Gastroesophageal sphincter (tissue), 4 donors: ENCODE measurements at regions not wholly inside any gene's neighbourhood (a gene's known extent, or its start where the extent isn't known, plus 50 kb on each side); places are given as distances from the start of the nearest gene placed in this dataset.
"Not testable (repeated sequence)": the region's sequence is repeated elsewhere in the genome, so short reads cannot be mapped to it uniquely, and the experiment has no call there.

Source experiments
- ATAC-seq: fragments of 150-250 bp; one replicate; pipeline ENCODE4 v1.9.1; 2016; ENCODE audit warnings: mild to moderate bottlenecking, moderate library complexity
- H3K27ac ChIP-seq, 4 donors: fragments of 200-600 bp; sonication (generic) in 3 of 4; 1 replicate in 3 of 4; 2 replicates in 1 of 4; pipeline ENCODE4 v1.5.1; 2016 to 2019
- H3K27me3 ChIP-seq: fragments of 200-600 bp; sonication (generic); one replicate; pipeline ENCODE4 v1.5.1; 2019
- H3K36me3 ChIP-seq, 2 donors: fragments of 200-600 bp; sonication (generic); one replicate each; pipeline ENCODE4 v1.5.1; 2019; ENCODE audit warnings: control low read depth in 1 of 2
- H3K4me1 ChIP-seq, 3 donors: fragments of 200-600 bp; sonication (generic); 1 replicate in 2 of 3; 2 replicates in 1 of 3; pipeline ENCODE4 v1.5.1; 2016 to 2019; ENCODE audit warnings: control low read depth in 2 of 3
- H3K4me3 ChIP-seq, 2 donors: fragments of 200-600 bp; sonication (generic); one replicate each; pipeline ENCODE4 v1.5.1; 2019; ENCODE audit warnings: mild to moderate bottlenecking in 1 of 2, moderate library complexity in 1 of 2
- H3K9me3 ChIP-seq, 3 donors: fragments of 200-600 bp; sonication (generic); one replicate each; pipeline ENCODE4 v1.5.1; 2017 to 2019; ENCODE audit warnings: control low read depth in 2 of 3
- CTCF ChIP-seq, 4 experiments: fragments of 200-600 bp in 2 of 4; fragments of 450-650 bp in 2 of 4; sonication (generic) in 1 of 4; IDR thresholded peaks; one replicate each; pipeline ENCODE4 v1.5.1; 2017 to 2019; ENCODE audit warnings: antibody characterized with exemption in 4 of 4, mild to moderate bottlenecking in 2 of 4, moderate library complexity in 2 of 4
- EP300 ChIP-seq: sonication (generic); formaldehyde crosslinking; IDR thresholded peaks from one replicate; pipeline ENCODE4 v1.6.1; 2017; ENCODE audit warnings: antibody characterized with exemption, mild to moderate bottlenecking
- POLR2A ChIP-seq, 2 donors: fragments of 450-650 bp; IDR thresholded peaks; one replicate each; pipeline ENCODE4 v1.6.1; 2017; ENCODE audit warnings: antibody characterized with exemption in 2 of 2, mild to moderate bottlenecking in 2 of 2, moderate library complexity in 1 of 2
- POLR2AphosphoS5 ChIP-seq: sonication (generic); formaldehyde crosslinking; IDR thresholded peaks from one replicate; pipeline ENCODE4 v1.6.1; 2017; ENCODE audit warnings: antibody characterized with exemption
- WGBS, 2 donors: methylation state at CpG; one replicate each; pipeline ENCODE4 v1.1.5; 2018; ENCODE audit warnings: low coverage in 1 of 2; 5-methylcytosine and 5-hydroxymethylcytosine counted together

- Histone ChIP-seq H3K9me3 (no peaks in the 10 kb centered on the region), H3K36me3 (no peaks in the 10 kb centered on the region), H3K27ac (no peak overlapping the region), H3K4me1 (no peaks in the 10 kb centered on the region), H3K27me3 (no peaks in the 10 kb centered on the region), H3K4me3 (no peak overlapping the region)
- TF ChIP-seq POLR2A (IDR thresholded peaks at IDR 0.05) (no peak), POLR2AphosphoS5 (no peak), CTCF (IDR thresholded peaks at IDR 0.05) (no peak), EP300 (no peak)
- WGBS, 2 donors, result 56 to 97% methylated on average over 3 of the region's 3 CpGs
- ATAC-seq, result no peak
Measured at GRCh38 chr9:78994471-78994870, 577.3 kb upstream of the TLE4 start.

DNA sequence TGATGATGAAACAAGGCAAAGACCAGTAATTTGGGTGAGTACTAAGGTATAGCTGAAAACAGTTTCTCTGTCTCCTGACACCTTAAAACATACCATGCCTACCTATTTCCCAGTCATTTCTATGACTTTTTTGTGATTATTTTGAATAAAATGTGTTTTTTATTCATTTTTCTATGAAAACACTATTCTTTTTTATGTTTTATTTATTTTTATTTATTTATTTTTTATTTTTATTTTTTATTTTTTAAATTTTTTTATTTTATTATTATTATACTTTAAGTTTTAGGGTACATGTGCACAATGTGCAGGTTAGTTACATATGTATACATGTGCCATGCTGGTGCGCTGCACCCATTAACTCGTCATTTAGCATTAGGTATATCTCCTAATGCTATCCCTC, 576.8 kb upstream of the TLE4 start:
- not testable (repeated sequence) for H3K36me3 ChIP-seq, ATAC-seq, H3K4me1 ChIP-seq, H3K27ac ChIP-seq, H3K9me3 ChIP-seq, H3K4me3 ChIP-seq, H3K27me3 ChIP-seq
- 88 to 93% methylated on average over 2 of the region's 2 CpGs for WGBS, 2 donors

DNA sequence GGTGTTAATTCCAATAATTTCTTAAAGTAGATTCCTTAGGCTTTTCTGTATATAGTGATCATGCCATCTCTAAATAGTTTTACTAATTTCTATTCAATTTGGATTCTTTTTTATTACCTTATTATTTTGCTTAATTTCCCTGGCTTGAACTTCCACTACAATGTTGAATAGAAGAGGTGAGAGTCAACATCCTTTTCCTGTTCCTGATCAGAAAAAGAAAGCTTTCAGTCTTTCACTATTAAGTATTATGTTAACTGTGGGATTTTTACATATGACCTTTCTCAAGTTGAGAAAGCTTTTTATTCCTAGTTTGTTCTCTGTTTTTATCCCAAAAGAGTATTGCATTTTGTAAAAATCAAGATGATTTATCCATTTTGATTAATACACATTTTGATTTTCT, 574.5 kb upstream of the TLE4 start:
- TF ChIP-seq POLR2AphosphoS5, result no peak
- no peak for TF ChIP-seq CTCF (IDR thresholded peaks at IDR 0.05)
- TF ChIP-seq EP300, result no peak
- no peak for TF ChIP-seq POLR2A (IDR thresholded peaks at IDR 0.05)
- Histone ChIP-seq H3K4me1 (no peaks in the 10 kb centered on the region), H3K27me3 (no peaks in the 10 kb centered on the region), H3K27ac (no peak overlapping the region), H3K36me3 (no peaks in the 10 kb centered on the region), H3K9me3 (no peaks in the 10 kb centered on the region), H3K4me3 (no peak overlapping the region)
- no peak for ATAC-seq

- WGBS, 2 donors, result 53 to 71% methylated on average over 4 of the region's 4 CpGs
- no peak overlapping the region for H3K27ac ChIP-seq
- ATAC-seq, result no peak
- no peaks in the 10 kb centered on the region for H3K9me3 ChIP-seq
- TF ChIP-seq CTCF (IDR thresholded peaks at IDR 0.05), result no peak
- no peak for TF ChIP-seq POLR2A (IDR thresholded peaks at IDR 0.05)
- TF ChIP-seq POLR2AphosphoS5, result no peak
- TF ChIP-seq EP300, result no peak
- H3K4me1 ChIP-seq, result no peaks in the 10 kb centered on the region
- no peaks in the 10 kb centered on the region for H3K36me3 ChIP-seq
- no peak overlapping the region for H3K4me3 ChIP-seq
- no peaks in the 10 kb centered on the region for H3K27me3 ChIP-seq
Measured at GRCh38 chr9:79000230-79001002, 571.3 kb upstream of the TLE4 start.

- Histone ChIP-seq H3K4me1 (no peaks in the 10 kb centered on the region), H3K27ac (no peak overlapping the region), H3K9me3 (no peaks in the 10 kb centered on the region), H3K36me3 (no peaks in the 10 kb centered on the region), H3K4me3 (no peak overlapping the region), H3K27me3 (no peaks in the 10 kb centered on the region)
- no peak for ATAC-seq
- 50 to 63% methylated on average over 2 of the region's 2 CpGs for WGBS, 2 donors
- TF ChIP-seq POLR2A (IDR thresholded peaks at IDR 0.05) (no peak), POLR2AphosphoS5 (no peak), EP300 (no peak), CTCF (IDR thresholded peaks at IDR 0.05) (no peak)
Measured at GRCh38 chr9:79001012-79001411, 570.8 kb upstream of the TLE4 start.
